ENCODE measurements at regions not wholly inside any gene's neighbourhood (a gene's known extent, or its start where the extent isn't known, plus 50 kb on each side); places are given as distances from the start of the nearest gene placed in this dataset.

DNA sequence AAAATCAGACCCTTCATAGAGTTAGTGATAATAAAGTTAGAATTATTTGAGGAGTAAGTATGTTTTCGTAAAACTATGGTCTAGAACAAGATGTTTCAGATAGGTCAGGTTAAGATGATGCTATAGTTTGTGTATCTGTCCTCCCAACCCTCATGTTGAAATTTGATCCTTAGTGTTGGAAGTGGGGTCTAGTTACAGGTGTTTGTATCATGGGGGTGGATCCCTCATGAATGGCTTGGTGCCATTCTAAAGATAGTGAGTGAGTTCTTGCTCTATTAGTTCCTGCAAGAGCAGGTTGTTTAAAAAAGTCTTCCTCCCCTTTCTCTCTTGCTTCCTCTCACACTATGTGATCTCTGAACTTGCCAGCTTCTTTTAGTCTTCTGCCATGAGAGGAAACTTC, 707.3 kb upstream of the FOXG1 start:
- DNase-seq = no peak
- ChIA-PET POLR2A (no interaction called here), CTCF (no interaction called here)
- 93% methylated on average over 1 of the region's 1 CpG for WGBS (ENCODE audit: insufficient coverage)
- no peaks in the 10 kb centered on the region for H3K9me3 ChIP-seq (ENCODE audit: control extremely low read depth in 1 of 5, control insufficient read depth in 4 of 5, insufficient read depth in 2 of 5, low read depth in 1 of 5, low read length in 4 of 5)
- H3K4me3 ChIP-seq (ENCODE audit: control insufficient read depth in 1 of 7, extremely low read depth in 1 of 7, insufficient read depth in 4 of 7, low read depth in 2 of 7, low read length in 6 of 7) = no peak overlapping the region
- no peaks in the 10 kb centered on the region for H3K36me3 ChIP-seq (ENCODE audit: control insufficient read depth in 4 of 4, insufficient read depth in 4 of 4, low read length in 3 of 4)
- peaks cover 0 to 9% (median 2%) of the 10 kb centered on the region in 4 experiments for H3K4me1 ChIP-seq (ENCODE audit: control extremely low read depth in 1 of 4, control insufficient read depth in 4 of 4, insufficient read depth in 4 of 4, low read length in 3 of 4)
- no peak overlapping the region for H3K27ac ChIP-seq (ENCODE audit: insufficient read depth in 1 of 2, low read depth in 1 of 2, low read length in 2 of 2, poor library complexity in 1 of 2, severe bottlenecking in 2 of 2)
- no peaks in the 10 kb centered on the region for H3K27me3 ChIP-seq (replicated peaks in 2 of 5; ENCODE audit: control insufficient read depth in 4 of 5, insufficient read depth in 5 of 5, low read length in 4 of 5)

- Histone ChIP-seq H3K27ac (ENCODE audit: insufficient read depth in 1 of 2, low read depth in 1 of 2, low read length in 2 of 2, poor library complexity in 1 of 2, severe bottlenecking in 2 of 2) (no peak overlapping the region), H3K4me3 (ENCODE audit: control insufficient read depth in 1 of 7, extremely low read depth in 1 of 7, insufficient read depth in 4 of 7, low read depth in 2 of 7, low read length in 6 of 7) (no peak overlapping the region), H3K9me3 (ENCODE audit: control extremely low read depth in 1 of 5, control insufficient read depth in 4 of 5, insufficient read depth in 2 of 5, low read depth in 1 of 5, low read length in 4 of 5) (no peaks in the 10 kb centered on the region), H3K4me1 (ENCODE audit: control extremely low read depth in 1 of 4, control insufficient read depth in 4 of 4, insufficient read depth in 4 of 4, low read length in 3 of 4) (peaks cover 0 to 9% (median 2%) of the 10 kb centered on the region in 4 experiments), H3K27me3 (replicated peaks in 2 of 5; ENCODE audit: control insufficient read depth in 4 of 5, insufficient read depth in 5 of 5, low read length in 4 of 5) (no peaks in the 10 kb centered on the region), H3K36me3 (ENCODE audit: control insufficient read depth in 4 of 4, insufficient read depth in 4 of 4, low read length in 3 of 4) (no peaks in the 10 kb centered on the region)
- ChIA-PET CTCF (no interaction called here), POLR2A (no interaction called here)
- DNase-seq = peak in 1 of 3 donors; percentile 27
- WGBS (ENCODE audit: insufficient coverage) = 91% methylated on average over 1 of the region's 1 CpG
Measured at GRCh38 chr14:28061006-28061405, 705.6 kb upstream of the FOXG1 start.

DNA sequence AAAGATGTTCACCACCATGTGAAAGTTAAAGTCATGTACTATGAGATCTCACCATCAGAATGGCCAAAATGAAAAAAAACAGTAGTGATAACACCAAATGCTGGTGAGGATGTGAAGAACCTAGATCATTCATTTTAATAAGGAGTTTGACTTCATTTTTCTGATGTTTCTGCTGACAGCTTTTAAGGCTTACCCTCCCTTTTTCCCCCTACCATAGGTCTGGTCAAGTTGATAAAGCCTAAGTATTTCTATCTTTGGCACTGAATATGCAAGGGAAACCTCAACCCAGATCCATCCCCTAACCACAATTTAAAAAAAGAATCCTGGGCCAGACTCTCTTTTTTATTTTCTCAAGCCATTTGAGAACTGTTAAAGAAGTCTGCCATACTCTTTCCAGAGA, 689.6 kb upstream of the FOXG1 start:
- POLR2A ChIA-PET = no interaction called here
- no peaks in the 10 kb centered on the region for H3K27me3 ChIP-seq (replicated peaks in 2 of 5; ENCODE audit: control insufficient read depth in 4 of 5, insufficient read depth in 5 of 5, low read length in 4 of 5)
- no peaks in the 10 kb centered on the region for H3K9me3 ChIP-seq (ENCODE audit: control extremely low read depth in 1 of 5, control insufficient read depth in 4 of 5, insufficient read depth in 2 of 5, low read depth in 1 of 5, low read length in 4 of 5)
- peak; percentile 55 to 89 (median 74) for DNase-seq
- no peak overlapping the region for H3K4me3 ChIP-seq (ENCODE audit: control insufficient read depth in 1 of 7, extremely low read depth in 1 of 7, insufficient read depth in 4 of 7, low read depth in 2 of 7, low read length in 6 of 7)
- H3K36me3 ChIP-seq (ENCODE audit: control insufficient read depth in 4 of 4, insufficient read depth in 4 of 4, low read length in 3 of 4) = no peaks in the 10 kb centered on the region
- H3K4me1 ChIP-seq (ENCODE audit: control extremely low read depth in 1 of 4, control insufficient read depth in 4 of 4, insufficient read depth in 4 of 4, low read length in 3 of 4) = peaks cover 0 to 11% (median 0%) of the 10 kb centered on the region in 4 experiments
- H3K27ac ChIP-seq (ENCODE audit: insufficient read depth in 1 of 2, low read depth in 1 of 2, low read length in 2 of 2, poor library complexity in 1 of 2, severe bottlenecking in 2 of 2) = no peak overlapping the region
- CTCF ChIA-PET = no interaction called here

- H3K27ac ChIP-seq (ENCODE audit: insufficient read depth in 1 of 2, low read depth in 1 of 2, low read length in 2 of 2, poor library complexity in 1 of 2, severe bottlenecking in 2 of 2) = no peak overlapping the region
Measured at GRCh38 chr14:28083389-28083788, 683.2 kb upstream of the FOXG1 start.

GRCh38 chr14:28088125-28088524, 678.5 kb upstream of the FOXG1 start:
- Histone ChIP-seq H3K4me1 (ENCODE audit: control extremely low read depth in 1 of 4, control insufficient read depth in 4 of 4, insufficient read depth in 4 of 4, low read length in 3 of 4) (no peaks in the 10 kb centered on the region), H3K27ac (ENCODE audit: insufficient read depth in 1 of 2, low read depth in 1 of 2, low read length in 2 of 2, poor library complexity in 1 of 2, severe bottlenecking in 2 of 2) (no peak overlapping the region), H3K9me3 (ENCODE audit: control extremely low read depth in 1 of 5, control insufficient read depth in 4 of 5, insufficient read depth in 2 of 5, low read depth in 1 of 5, low read length in 4 of 5) (no peaks in the 10 kb centered on the region), H3K4me3 (ENCODE audit: control insufficient read depth in 1 of 7, extremely low read depth in 1 of 7, insufficient read depth in 4 of 7, low read depth in 2 of 7, low read length in 6 of 7) (no peak overlapping the region), H3K36me3 (ENCODE audit: control insufficient read depth in 4 of 4, insufficient read depth in 4 of 4, low read length in 3 of 4) (no peaks in the 10 kb centered on the region), H3K27me3 (replicated peaks in 2 of 5; ENCODE audit: control insufficient read depth in 4 of 5, insufficient read depth in 5 of 5, low read length in 4 of 5) (no peaks in the 10 kb centered on the region)
- 97% methylated on average over 4 of the region's 5 CpGs for WGBS (ENCODE audit: insufficient coverage)
- ChIA-PET CTCF (interaction anchor here (1.3 kb wide), 1 partner anchor 16 kb away, joined by 3 read pairs; no protein-coding TSS in a partner anchor), POLR2A (no interaction called here)
- DNase-seq = no peak

More at GRCh38 chr14:28083389-28083788, 683.2 kb upstream of the FOXG1 start:
- Histone ChIP-seq H3K27me3 (replicated peaks in 2 of 5; ENCODE audit: control insufficient read depth in 4 of 5, insufficient read depth in 5 of 5, low read length in 4 of 5) (no peaks in the 10 kb centered on the region), H3K36me3 (ENCODE audit: control insufficient read depth in 4 of 4, insufficient read depth in 4 of 4, low read length in 3 of 4) (no peaks in the 10 kb centered on the region), H3K4me3 (ENCODE audit: control insufficient read depth in 1 of 7, extremely low read depth in 1 of 7, insufficient read depth in 4 of 7, low read depth in 2 of 7, low read length in 6 of 7) (no peak overlapping the region), H3K9me3 (ENCODE audit: control extremely low read depth in 1 of 5, control insufficient read depth in 4 of 5, insufficient read depth in 2 of 5, low read depth in 1 of 5, low read length in 4 of 5) (no peaks in the 10 kb centered on the region), H3K4me1 (ENCODE audit: control extremely low read depth in 1 of 4, control insufficient read depth in 4 of 4, insufficient read depth in 4 of 4, low read length in 3 of 4) (peaks cover 0 to 6% (median 0%) of the 10 kb centered on the region in 4 experiments)
- DNase-seq = no peak
- ChIA-PET CTCF (no interaction called here), POLR2A (no interaction called here)
- WGBS (ENCODE audit: insufficient coverage) = 87% methylated on average over 3 of the region's 3 CpGs

DNA sequence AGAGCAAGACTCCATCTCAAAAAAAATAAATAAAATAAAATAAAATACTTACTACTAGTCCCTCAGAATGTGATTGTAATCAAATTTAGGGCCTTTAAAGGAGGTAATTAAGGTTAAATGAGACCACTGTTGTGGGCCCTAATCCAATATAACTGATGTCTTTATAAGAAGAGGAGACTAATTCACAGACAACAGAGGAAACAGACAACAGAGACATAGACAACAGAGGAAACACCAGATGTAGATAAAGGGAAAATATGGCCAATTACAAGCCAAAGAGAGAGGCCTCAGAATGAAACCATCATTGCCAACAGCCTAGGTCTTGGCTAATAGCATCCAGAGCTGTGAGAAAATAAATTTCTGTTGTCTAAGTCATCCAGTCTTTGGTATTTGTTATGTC, 669.0 kb upstream of the FOXG1 start:
- H3K4me1 ChIP-seq (ENCODE audit: control extremely low read depth in 1 of 4, control insufficient read depth in 4 of 4, insufficient read depth in 4 of 4, low read length in 3 of 4) = no peaks in the 10 kb centered on the region
- no peaks in the 10 kb centered on the region for H3K27me3 ChIP-seq (replicated peaks in 2 of 5; ENCODE audit: control insufficient read depth in 4 of 5, insufficient read depth in 5 of 5, low read length in 4 of 5)
- POLR2A ChIA-PET = no interaction called here
- no peaks in the 10 kb centered on the region for H3K9me3 ChIP-seq (ENCODE audit: control extremely low read depth in 1 of 5, control insufficient read depth in 4 of 5, insufficient read depth in 2 of 5, low read depth in 1 of 5, low read length in 4 of 5)
- DNase-seq = no peak
- no peaks in the 10 kb centered on the region for H3K36me3 ChIP-seq (ENCODE audit: control insufficient read depth in 4 of 4, insufficient read depth in 4 of 4, low read length in 3 of 4)
- no peak overlapping the region for H3K27ac ChIP-seq (ENCODE audit: insufficient read depth in 1 of 2, low read depth in 1 of 2, low read length in 2 of 2, poor library complexity in 1 of 2, severe bottlenecking in 2 of 2)
- no peak overlapping the region for H3K4me3 ChIP-seq (ENCODE audit: control insufficient read depth in 1 of 7, extremely low read depth in 1 of 7, insufficient read depth in 4 of 7, low read depth in 2 of 7, low read length in 6 of 7)
- CTCF ChIA-PET = no interaction called here

GRCh38 chr14:28098856-28099255, 667.7 kb upstream of the FOXG1 start:
- no peaks in the 10 kb centered on the region for H3K36me3 ChIP-seq (ENCODE audit: control insufficient read depth in 4 of 4, insufficient read depth in 4 of 4, low read length in 3 of 4)
- no peak overlapping the region for H3K4me3 ChIP-seq (ENCODE audit: control insufficient read depth in 1 of 7, extremely low read depth in 1 of 7, insufficient read depth in 4 of 7, low read depth in 2 of 7, low read length in 6 of 7)
- no CpG with 5 or more reads among the region's 1 CpG for WGBS (ENCODE audit: insufficient coverage)
- H3K27ac ChIP-seq (ENCODE audit: insufficient read depth in 1 of 2, low read depth in 1 of 2, low read length in 2 of 2, poor library complexity in 1 of 2, severe bottlenecking in 2 of 2) = no peak overlapping the region
- ChIA-PET CTCF (no interaction called here), POLR2A (no interaction called here)
- H3K27me3 ChIP-seq (replicated peaks in 2 of 5; ENCODE audit: control insufficient read depth in 4 of 5, insufficient read depth in 5 of 5, low read length in 4 of 5) = no peaks in the 10 kb centered on the region
- no peaks in the 10 kb centered on the region for H3K9me3 ChIP-seq (ENCODE audit: control extremely low read depth in 1 of 5, control insufficient read depth in 4 of 5, insufficient read depth in 2 of 5, low read depth in 1 of 5, low read length in 4 of 5)
- no peak for DNase-seq
- H3K4me1 ChIP-seq (ENCODE audit: control extremely low read depth in 1 of 4, control insufficient read depth in 4 of 4, insufficient read depth in 4 of 4, low read length in 3 of 4) = no peaks in the 10 kb centered on the region

DNA sequence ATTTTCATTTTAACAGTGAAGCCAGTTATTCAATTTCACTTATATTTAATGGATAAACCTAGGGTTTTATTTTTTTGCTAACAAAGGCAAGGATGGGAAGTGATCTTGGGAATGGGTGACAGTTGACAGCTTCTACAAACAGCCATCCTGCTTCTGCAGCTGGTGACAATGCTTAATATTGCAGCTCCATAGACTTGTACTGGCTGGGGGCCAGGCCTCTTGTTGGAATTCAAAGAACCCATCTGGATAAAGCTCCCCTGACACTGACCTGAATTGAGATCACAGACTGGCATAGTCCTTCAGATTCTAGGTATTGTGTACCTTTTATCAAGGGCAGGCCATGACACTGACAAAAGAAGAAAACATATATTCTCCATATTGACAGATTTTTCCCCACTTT, 664.6 kb upstream of the FOXG1 start:
- H3K4me1 ChIP-seq (ENCODE audit: control extremely low read depth in 1 of 4, control insufficient read depth in 4 of 4, insufficient read depth in 4 of 4, low read length in 3 of 4) = no peaks in the 10 kb centered on the region
- CTCF ChIA-PET = no interaction called here
- no peaks in the 10 kb centered on the region for H3K36me3 ChIP-seq (ENCODE audit: control insufficient read depth in 4 of 4, insufficient read depth in 4 of 4, low read length in 3 of 4)

More for the DNA sequence above, 664.6 kb upstream of the FOXG1 start:
- DNase-seq = no peak
- Histone ChIP-seq H3K9me3 (ENCODE audit: control extremely low read depth in 1 of 5, control insufficient read depth in 4 of 5, insufficient read depth in 2 of 5, low read depth in 1 of 5, low read length in 4 of 5) (no peaks in the 10 kb centered on the region), H3K27ac (ENCODE audit: insufficient read depth in 1 of 2, low read depth in 1 of 2, low read length in 2 of 2, poor library complexity in 1 of 2, severe bottlenecking in 2 of 2) (no peak overlapping the region), H3K27me3 (replicated peaks in 2 of 5; ENCODE audit: control insufficient read depth in 4 of 5, insufficient read depth in 5 of 5, low read length in 4 of 5) (no peaks in the 10 kb centered on the region), H3K4me3 (ENCODE audit: control insufficient read depth in 1 of 7, extremely low read depth in 1 of 7, insufficient read depth in 4 of 7, low read depth in 2 of 7, low read length in 6 of 7) (no peak overlapping the region)
- POLR2A ChIA-PET = no interaction called here
